Naive thymus-derived CD8-positive, alpha-beta T cell (primary cell): ENCODE measurements at regions not wholly inside any gene's neighbourhood (a gene's known extent, or its start where the extent isn't known, plus 50 kb on each side); places are given as distances from the start of the nearest gene placed in this dataset.

ENCODE experiments used
- ATAC-seq, 2 donors: fragments of 150-1000 bp; cut with Tn5 transposase in 1 of 2; sonication (Bioruptor Pico), chemical (Tn5 transposase) in 1 of 2; 1 replicate in 1 of 2; 2 replicates in 1 of 2; pipeline ENCODE4 v1.10.0; 2021; ENCODE audit warnings: mild to moderate bottlenecking in 2 of 2, moderate library complexity in 2 of 2
- POLR2A ChIA-PET: fragments of 350-600 bp; sonication (Branson Sonifier 250); formaldehyde crosslinking; loops from one replicate; lab custom pipeline; 2021; ENCODE audit warnings: antibody characterized with exemption; lab: Charles Lee
- DNase-seq, 10 donors: peaks; one replicate each; pipeline versions ENCODE4 v3.0.0 to v3.0.0-alpha.2; 2020 to 2022
- H3K27ac Mint-ChIP-seq, 10 donors: one replicate each; pipeline ENCODE4 v1.8.0; 2020 to 2022; ENCODE audit warnings: mild to moderate bottlenecking in 10 of 10, mixed read lengths in 10 of 10, moderate library complexity in 4 of 10, inconsistent platforms in 1 of 10
- H3K27me3 Mint-ChIP-seq, 5 donors: one replicate each; pipeline ENCODE4 v1.8.0; 2021 to 2022; ENCODE audit warnings: mixed read lengths in 5 of 5
- H3K36me3 Mint-ChIP-seq, 3 donors: one replicate each; pipeline ENCODE4 v1.8.0; 2020 to 2022; ENCODE audit warnings: mixed read lengths in 3 of 3, mild to moderate bottlenecking in 2 of 3, inconsistent platforms in 1 of 3
- H3K4me1 Mint-ChIP-seq, 4 donors: one replicate each; pipeline ENCODE4 v1.8.0; 2021 to 2022; ENCODE audit warnings: mixed read lengths in 4 of 4
- H3K4me3 Mint-ChIP-seq, 10 donors: one replicate each; pipeline ENCODE4 v1.8.0; 2020 to 2022; ENCODE audit warnings: mild to moderate bottlenecking in 10 of 10, mixed read lengths in 10 of 10, moderate library complexity in 6 of 10, inconsistent platforms in 1 of 10
- H3K9me3 Mint-ChIP-seq, 9 donors: one replicate each; pipeline ENCODE4 v1.8.0; 2020 to 2022; ENCODE audit warnings: mixed read lengths in 9 of 9, mild to moderate bottlenecking in 3 of 9, inconsistent platforms in 1 of 9, moderate library complexity in 1 of 9

GRCh38 chr20:39092733-39093410 lies 130.7 kb downstream of the DHX35 start:
- POLR2A ChIA-PET = no interaction called here
- Mint-ChIP-seq H3K36me3 (no peaks in the 10 kb centered on the region), H3K4me1 (peaks cover 0 to 4% (median under 1%) of the 10 kb centered on the region in 4 donors), H3K27me3 (peaks cover 5 to 38% (median 17%) of the 10 kb centered on the region in 5 donors), H3K4me3 (no peak overlapping the region), H3K9me3 (no peaks in the 10 kb centered on the region), H3K27ac (no peak overlapping the region)
- ATAC-seq = no peak
- DNase-seq = no peak

- H3K36me3 Mint-ChIP-seq = no peaks in the 10 kb centered on the region
- peaks cover 4 to 31% (median 17%) of the 10 kb centered on the region in 5 donors for H3K27me3 Mint-ChIP-seq
- no peak for ATAC-seq
- H3K4me1 Mint-ChIP-seq = peaks cover 0 to 4% (median under 1%) of the 10 kb centered on the region in 4 donors
- DNase-seq = no peak
- no peaks in the 10 kb centered on the region for H3K9me3 Mint-ChIP-seq
- POLR2A ChIA-PET = no interaction called here
- no peak overlapping the region for H3K4me3 Mint-ChIP-seq
- H3K27ac Mint-ChIP-seq = no peak overlapping the region
Observed at GRCh38 chr20:39090906-39091305, 128.8 kb downstream of the DHX35 start.

- no peak for DNase-seq
- POLR2A ChIA-PET = no interaction called here
- Mint-ChIP-seq H3K4me3 (no peak overlapping the region), H3K27me3 (peaks cover 4 to 38% (median 15%) of the 10 kb centered on the region in 5 donors), H3K9me3 (no peaks in the 10 kb centered on the region), H3K36me3 (peaks cover 0 to 2% (median 0%) of the 10 kb centered on the region in 3 donors), H3K4me1 (peaks cover 0 to 4% (median under 1%) of the 10 kb centered on the region in 4 donors), H3K27ac (peak overlapping the region in 3 of 10 donors; percentile 19 to 83 (median 79))
- ATAC-seq = no peak
Observed at GRCh38 chr20:39089797-39090196, 127.7 kb downstream of the DHX35 start.
